Natural killer cell (primary cell): ENCODE measurements at regions not wholly inside any gene's neighbourhood (a gene's known extent, or its start where the extent isn't known, plus 50 kb on each side); places are given as distances from the start of the nearest gene placed in this dataset.

Experiments used
- ATAC-seq, 3 donors: fragments of 150-1000 bp in 2 of 3; fragments of 200-7000 bp in 1 of 3; cut with Tn5 transposase; 1 replicate in 1 of 3; 2 replicates in 2 of 3; pipeline ENCODE4 v1.10.0; 2021; ENCODE audit warnings: mild to moderate bottlenecking in 2 of 3, moderate library complexity in 2 of 3
- DNase-seq, 2 donors: peaks; one replicate each; pipeline versions ENCODE4 v3.0.0 to v3.0.0-alpha.2; 2013 to 2021; ENCODE audit warnings: mixed read lengths in 1 of 2
- H3K27ac ChIP-seq: one replicate; pipeline ENCODE4 v1.5.1; 2013; ENCODE audit warnings: mild to moderate bottlenecking, low read length
- H3K27me3 ChIP-seq: one replicate; pipeline ENCODE4 v1.6.1; 2013; ENCODE audit warnings: low read length; ENCODE audit not compliant: control insufficient read depth, insufficient read depth
- H3K36me3 ChIP-seq: one replicate; pipeline ENCODE4 v1.6.1; 2013; ENCODE audit warnings: low read length; ENCODE audit not compliant: control insufficient read depth, insufficient read depth
- H3K4me1 ChIP-seq: one replicate; pipeline ENCODE4 v1.6.1; 2013; ENCODE audit warnings: low read length; ENCODE audit not compliant: control insufficient read depth, insufficient read depth
- H3K4me3 ChIP-seq: one replicate; pipeline ENCODE4 v1.5.1; 2013; ENCODE audit warnings: low read length
- H3K9me3 ChIP-seq: one replicate; pipeline ENCODE4 v1.6.1; 2013; ENCODE audit warnings: low read length; ENCODE audit not compliant: control insufficient read depth, insufficient read depth
- H3K27ac Mint-ChIP-seq, 2 donors: one replicate each; pipeline ENCODE4 v1.8.0; 2022; ENCODE audit warnings: mild to moderate bottlenecking in 2 of 2, mixed read lengths in 2 of 2, moderate library complexity in 1 of 2
- H3K27me3 Mint-ChIP-seq, 2 donors: one replicate each; pipeline ENCODE4 v1.8.0; 2022; ENCODE audit warnings: low read depth in 2 of 2, mixed read lengths in 2 of 2
- H3K36me3 Mint-ChIP-seq: one replicate; pipeline ENCODE4 v1.8.0; 2022; ENCODE audit warnings: mixed read lengths
- H3K4me1 Mint-ChIP-seq, 2 donors: one replicate each; pipeline ENCODE4 v1.8.0; 2022; ENCODE audit warnings: mixed read lengths in 2 of 2
- H3K4me3 Mint-ChIP-seq: one replicate; pipeline ENCODE4 v1.8.0; 2022; ENCODE audit warnings: mild to moderate bottlenecking, moderate library complexity, mixed read lengths
- H3K9me3 Mint-ChIP-seq, 2 donors: one replicate each; pipeline ENCODE4 v1.8.0; 2022; ENCODE audit warnings: mixed read lengths in 2 of 2
- WGBS: methylation state at CpG from one replicate; pipeline ENCODE4 v1.1.7; 2013; ENCODE audit warnings: missing lambda C conversion rate; ENCODE audit not compliant: insufficient coverage; 5-methylcytosine and 5-hydroxymethylcytosine counted together
- intact Hi-C: fragments of 100-400 bp; cut with micrococcal nuclease; formaldehyde crosslinking; loops from one replicate; pipeline ENCODE4 v1.14.2; 2022
- TF ChIP-seq, protein P1 (sequence below): fragments of 200-600 bp; IDR thresholded peaks from one replicate; pipeline ENCODE4 v1.8.0; 2022; ENCODE audit warnings: antibody characterized with exemption

DNA sequence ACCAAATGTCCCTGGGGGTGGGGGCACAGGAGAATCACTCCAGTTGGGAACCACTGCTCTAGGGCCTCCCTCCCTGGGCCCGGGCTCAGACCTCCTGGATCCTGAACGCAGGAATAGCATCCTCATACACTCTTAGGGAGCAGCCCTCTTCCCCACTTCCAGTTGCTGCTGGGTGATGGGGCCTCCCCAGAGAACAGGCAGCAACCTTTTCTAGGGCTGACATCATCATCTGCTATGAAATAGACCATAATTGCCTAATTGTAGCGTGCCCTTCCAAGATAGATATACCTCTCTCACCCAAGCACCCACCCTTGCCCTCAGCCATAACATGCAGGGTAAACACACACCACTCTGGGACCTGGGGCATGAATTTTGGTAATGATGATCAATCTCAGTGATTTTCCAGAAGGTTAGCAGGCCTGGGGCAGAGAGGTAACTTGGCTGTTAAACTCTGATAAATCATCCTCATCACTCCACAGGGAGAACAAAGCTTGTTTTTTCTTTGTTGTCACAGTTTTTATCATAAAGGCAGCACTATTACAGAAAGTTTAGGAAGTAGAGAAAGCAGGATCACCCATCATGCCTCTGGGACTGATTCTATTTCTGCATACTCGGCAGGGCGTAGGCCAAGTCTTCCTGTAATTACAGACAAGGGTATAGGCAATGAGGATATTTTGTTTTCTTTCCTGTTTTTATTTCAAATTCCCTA, 88.3 kb upstream of the PRDM11 start:
- no peak overlapping the region for H3K27ac Mint-ChIP-seq
- peaks cover 7 to 8% of the 10 kb centered on the region in 2 donors for H3K4me1 Mint-ChIP-seq
- TF ChIP-seq, protein P1, sequence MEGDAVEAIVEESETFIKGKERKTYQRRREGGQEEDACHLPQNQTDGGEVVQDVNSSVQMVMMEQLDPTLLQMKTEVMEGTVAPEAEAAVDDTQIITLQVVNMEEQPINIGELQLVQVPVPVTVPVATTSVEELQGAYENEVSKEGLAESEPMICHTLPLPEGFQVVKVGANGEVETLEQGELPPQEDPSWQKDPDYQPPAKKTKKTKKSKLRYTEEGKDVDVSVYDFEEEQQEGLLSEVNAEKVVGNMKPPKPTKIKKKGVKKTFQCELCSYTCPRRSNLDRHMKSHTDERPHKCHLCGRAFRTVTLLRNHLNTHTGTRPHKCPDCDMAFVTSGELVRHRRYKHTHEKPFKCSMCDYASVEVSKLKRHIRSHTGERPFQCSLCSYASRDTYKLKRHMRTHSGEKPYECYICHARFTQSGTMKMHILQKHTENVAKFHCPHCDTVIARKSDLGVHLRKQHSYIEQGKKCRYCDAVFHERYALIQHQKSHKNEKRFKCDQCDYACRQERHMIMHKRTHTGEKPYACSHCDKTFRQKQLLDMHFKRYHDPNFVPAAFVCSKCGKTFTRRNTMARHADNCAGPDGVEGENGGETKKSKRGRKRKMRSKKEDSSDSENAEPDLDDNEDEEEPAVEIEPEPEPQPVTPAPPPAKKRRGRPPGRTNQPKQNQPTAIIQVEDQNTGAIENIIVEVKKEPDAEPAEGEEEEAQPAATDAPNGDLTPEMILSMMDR: no peak
- Histone ChIP-seq H3K9me3 (no peaks in the 10 kb centered on the region), H3K27ac (no peak overlapping the region), H3K27me3 (no peaks in the 10 kb centered on the region), H3K4me1 (no peaks in the 10 kb centered on the region), H3K4me3 (no peak overlapping the region), H3K36me3 (no peaks in the 10 kb centered on the region)
- H3K36me3 Mint-ChIP-seq: no peaks in the 10 kb centered on the region
- no peak for ATAC-seq
- no peak overlapping the region for H3K4me3 Mint-ChIP-seq
- H3K27me3 Mint-ChIP-seq: peaks cover 0 to 14% of the 10 kb centered on the region in 2 donors
- WGBS: 90% methylated on average over 3 of the region's 5 CpGs
- no peaks in the 10 kb centered on the region for H3K9me3 Mint-ChIP-seq
- no peak for DNase-seq
- intact Hi-C loops: no loop called here

GRCh38 chr11:45058647-45058950, 87.8 kb upstream of the PRDM11 start:
- TF ChIP-seq, protein P1: no peak
- 39% methylated on average over 3 of the region's 3 CpGs for WGBS
- intact Hi-C loops: no loop called here
- H3K27me3 ChIP-seq: no peaks in the 10 kb centered on the region
- no peak overlapping the region for H3K4me3 ChIP-seq
- no peak overlapping the region for H3K27ac Mint-ChIP-seq
- H3K36me3 Mint-ChIP-seq: no peaks in the 10 kb centered on the region
- DNase-seq (no peak), ATAC-seq (no peak)
- H3K4me1 Mint-ChIP-seq: peaks cover 7 to 8% of the 10 kb centered on the region in 2 donors
- no peak overlapping the region for H3K4me3 Mint-ChIP-seq
- peaks cover 0 to 13% of the 10 kb centered on the region in 2 donors for H3K27me3 Mint-ChIP-seq
- no peaks in the 10 kb centered on the region for H3K36me3 ChIP-seq
- H3K27ac ChIP-seq: no peak overlapping the region
- no peaks in the 10 kb centered on the region for H3K4me1 ChIP-seq
- H3K9me3 ChIP-seq: no peaks in the 10 kb centered on the region
- H3K9me3 Mint-ChIP-seq: peaks cover 0 to 3% of the 10 kb centered on the region in 2 donors

- Mint-ChIP-seq H3K36me3 (no peaks in the 10 kb centered on the region), H3K4me3 (no peak overlapping the region), H3K27ac (no peak overlapping the region), H3K4me1 (peaks cover 7 to 8% of the 10 kb centered on the region in 2 donors), H3K27me3 (peaks cover 0 to 9% of the 10 kb centered on the region in 2 donors), H3K9me3 (peaks cover 0 to 3% of the 10 kb centered on the region in 2 donors)
- H3K4me3 ChIP-seq: no peak overlapping the region
- no peaks in the 10 kb centered on the region for H3K27me3 ChIP-seq
- DNase-seq: no peak
- TF ChIP-seq, protein P1: no peak
- H3K36me3 ChIP-seq: no peaks in the 10 kb centered on the region
- no peaks in the 10 kb centered on the region for H3K9me3 ChIP-seq
- intact Hi-C loops: no loop called here
- ATAC-seq: no peak
- no peak overlapping the region for H3K27ac ChIP-seq
- WGBS: 89% methylated on average over 8 of the region's 8 CpGs
- no peaks in the 10 kb centered on the region for H3K4me1 ChIP-seq
Measured at GRCh38 chr11:45060707-45061106, 85.7 kb upstream of the PRDM11 start.

- Histone ChIP-seq H3K9me3 (peaks cover 2% of the 10 kb centered on the region), H3K4me1 (no peaks in the 10 kb centered on the region), H3K4me3 (no peak overlapping the region), H3K27ac (no peak overlapping the region), H3K27me3 (no peaks in the 10 kb centered on the region), H3K36me3 (no peaks in the 10 kb centered on the region)
- WGBS: 97% methylated on average over 7 of the region's 10 CpGs
- Mint-ChIP-seq H3K36me3 (no peaks in the 10 kb centered on the region), H3K4me1 (peaks cover 7 to 8% of the 10 kb centered on the region in 2 donors), H3K27me3 (peaks cover 0 to 9% of the 10 kb centered on the region in 2 donors), H3K27ac (no peak overlapping the region), H3K9me3 (peaks cover 0 to 3% of the 10 kb centered on the region in 2 donors), H3K4me3 (no peak overlapping the region)
- ATAC-seq: no peak
- no peak for DNase-seq
- intact Hi-C loops: no loop called here
- TF ChIP-seq, protein P1: no peak
Measured at GRCh38 chr11:45061641-45062040, 84.8 kb upstream of the PRDM11 start.
